GM21619 (cell line): ENCODE measurements at regions not wholly inside any gene's neighbourhood (a gene's known extent, or its start where the extent isn't known, plus 50 kb on each side); places are given as distances from the start of the nearest gene placed in this dataset.
"Not testable (repeated sequence)": the region's sequence is repeated elsewhere in the genome, so short reads cannot be mapped to it uniquely, and the experiment has no call there.

Experiments used
- ATAC-seq: cut with Tn5 transposase; IDR thresholded peaks from one replicate; pipeline ENCODE4 v1.9.1; 2021; ENCODE audit not compliant: unreplicated experiment

- no peak for ATAC-seq
These were observed 92.8 kb upstream of the MLN start for GRCh38 chr6:33896391-33897188.

GRCh38 chr6:33895988-33896387, 92.2 kb upstream of the MLN start:
- ATAC-seq: no peak

DNA sequence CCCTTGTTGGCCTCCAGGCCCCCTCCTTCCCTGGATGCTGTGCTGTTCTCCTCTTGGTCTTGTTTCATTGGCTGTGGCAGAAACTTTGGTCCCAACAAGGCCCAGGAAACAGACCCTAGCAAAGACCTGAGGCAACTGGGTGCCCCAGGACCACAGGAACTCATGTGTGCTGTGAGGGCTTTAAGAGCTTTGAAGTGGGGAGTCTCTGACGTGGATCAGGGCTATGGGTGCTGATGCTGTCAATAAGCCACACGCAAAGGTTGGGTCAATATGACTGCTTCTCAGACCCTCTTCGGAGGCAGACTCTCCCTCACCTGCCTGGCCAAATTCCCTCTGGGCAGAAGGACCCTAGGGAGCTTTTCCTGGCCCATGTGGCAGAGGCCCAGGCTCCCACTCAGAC, 91.5 kb upstream of the MLN start:
- no peak for ATAC-seq

- ATAC-seq: no peak
These were observed 90.6 kb upstream of the MLN start for GRCh38 chr6:33894438-33894837.

GRCh38 chr6:33892581-33893346, 89.0 kb upstream of the MLN start:
- no peak for ATAC-seq

- no peak for ATAC-seq
These were observed 84.9 kb upstream of the MLN start for GRCh38 chr6:33888664-33889200.

- no peak for ATAC-seq
These were observed 84.4 kb upstream of the MLN start for GRCh38 chr6:33888183-33888582.

DNA sequence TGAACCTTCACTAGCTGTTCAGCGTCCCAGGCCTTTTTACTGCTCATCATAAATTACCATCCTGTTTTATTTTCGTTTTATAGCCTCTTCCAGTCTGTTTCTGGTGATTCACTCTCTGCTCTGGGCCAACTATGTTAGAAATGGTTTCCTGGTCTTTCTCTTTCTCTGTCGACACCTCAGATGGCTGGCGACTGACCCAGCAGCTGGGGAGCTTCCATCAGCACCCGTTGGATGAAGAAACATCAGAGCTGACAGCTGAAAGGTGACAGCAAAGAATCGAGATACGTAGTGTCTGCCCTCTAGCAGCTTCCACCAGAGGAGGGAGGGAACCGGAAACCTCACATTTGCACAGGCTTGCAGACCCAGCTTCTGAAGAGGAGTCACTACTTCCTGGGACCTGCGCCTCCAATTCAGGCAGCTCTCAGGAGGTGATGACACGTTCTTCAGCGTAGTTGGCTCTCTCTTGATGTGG, 82.9 kb upstream of the MLN start:
- no peak for ATAC-seq

- ATAC-seq: no peak
These were observed 81.6 kb upstream of the MLN start for GRCh38 chr6:33885132-33886057.

DNA sequence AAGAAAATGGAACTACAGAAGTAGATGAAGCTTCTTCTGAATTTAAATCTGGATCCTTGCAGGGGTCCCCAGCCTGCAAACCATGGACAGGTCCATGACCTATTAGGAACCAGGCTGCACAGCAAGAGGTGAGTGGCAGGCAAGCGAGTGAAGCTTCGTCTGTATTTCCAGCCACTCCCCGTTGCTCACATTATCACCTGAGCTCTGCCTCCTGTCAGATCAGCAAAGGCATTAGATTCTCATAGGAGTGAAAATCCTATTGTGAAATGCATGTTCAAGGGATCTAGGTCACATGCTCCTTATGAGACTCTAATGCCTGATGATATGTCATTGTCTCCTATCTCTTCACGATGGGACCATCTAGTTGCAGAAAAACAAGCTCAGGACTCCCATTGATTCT, 79.8 kb upstream of the MLN start:
- ATAC-seq: not testable (repeated sequence)

DNA sequence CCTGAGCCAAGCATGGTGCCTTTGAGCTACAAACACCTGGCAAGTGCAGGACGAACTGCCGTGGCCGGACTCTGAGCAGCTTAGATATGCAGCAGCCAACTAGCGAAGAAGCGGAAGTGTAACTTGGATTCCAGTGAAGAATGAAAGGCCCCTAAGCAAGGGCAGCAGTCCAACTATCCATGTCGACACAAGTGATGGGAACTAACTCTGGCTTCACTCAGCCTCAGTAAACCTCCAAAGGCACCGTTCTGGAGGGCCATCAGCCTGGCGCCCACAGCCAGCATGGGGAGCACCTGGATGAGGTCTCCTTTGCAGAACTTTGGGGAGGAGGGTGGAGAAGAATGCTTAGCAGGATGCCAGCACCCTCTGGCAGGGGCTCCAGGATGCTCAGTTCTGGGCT, 78.4 kb upstream of the MLN start:
- no peak for ATAC-seq

GRCh38 chr6:33880766-33881165, 77.0 kb upstream of the MLN start:
- ATAC-seq: no peak

DNA sequence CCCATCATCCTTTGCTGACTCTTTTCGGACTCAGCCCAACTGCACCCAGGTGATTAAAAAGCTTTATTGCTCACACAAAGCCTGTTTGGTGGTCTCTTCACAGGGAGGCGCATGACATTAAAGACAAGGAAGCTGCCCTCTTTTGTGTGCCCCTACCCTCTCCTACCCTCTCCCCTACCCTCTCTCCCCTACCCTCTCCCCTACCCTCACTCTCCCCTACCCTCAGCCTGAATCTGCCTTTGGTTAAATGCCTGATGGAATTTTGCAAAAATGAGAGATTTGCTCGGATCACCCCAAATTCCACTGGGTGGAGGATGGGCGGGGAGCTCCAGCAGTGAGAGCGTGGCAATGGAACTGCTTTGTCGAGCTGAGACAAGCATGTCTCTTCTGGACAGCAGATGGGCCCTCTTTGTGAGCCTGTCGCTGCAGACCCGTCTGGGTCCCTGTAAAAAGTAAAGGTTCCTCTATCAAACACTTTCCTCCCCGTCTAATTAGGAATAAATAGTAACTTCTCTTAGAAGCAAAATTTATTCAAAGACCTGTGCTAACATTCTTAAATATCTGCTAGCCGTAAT, 76.4 kb upstream of the MLN start:
- no peak for ATAC-seq

DNA sequence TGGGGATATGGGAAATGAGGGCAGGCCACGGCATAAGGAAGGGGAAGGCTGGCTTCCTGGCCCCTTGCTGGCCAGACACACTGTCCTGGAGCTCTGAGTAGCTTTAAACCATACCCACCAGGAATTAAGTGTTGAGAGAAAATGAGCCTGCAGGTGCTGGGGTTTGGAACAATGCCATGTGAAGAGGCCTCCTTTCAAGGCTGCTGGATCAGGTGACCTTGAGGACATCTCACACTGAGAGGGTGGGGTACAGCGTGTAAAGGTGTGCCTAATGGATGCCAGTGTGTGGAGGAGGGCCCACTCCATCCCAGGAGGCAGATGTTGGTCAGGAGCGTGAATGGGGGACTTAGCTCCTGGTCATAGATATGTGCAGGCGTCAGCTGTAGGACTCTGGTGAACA, 74.8 kb upstream of the MLN start:
- ATAC-seq: no peak

GRCh38 chr6:33877982-33878535, 74.3 kb upstream of the MLN start:
- no peak for ATAC-seq

GRCh38 chr6:33875696-33876095, 71.9 kb upstream of the MLN start:
- no peak for ATAC-seq

GRCh38 chr6:33875141-33875581, 71.4 kb upstream of the MLN start:
- no peak for ATAC-seq

DNA sequence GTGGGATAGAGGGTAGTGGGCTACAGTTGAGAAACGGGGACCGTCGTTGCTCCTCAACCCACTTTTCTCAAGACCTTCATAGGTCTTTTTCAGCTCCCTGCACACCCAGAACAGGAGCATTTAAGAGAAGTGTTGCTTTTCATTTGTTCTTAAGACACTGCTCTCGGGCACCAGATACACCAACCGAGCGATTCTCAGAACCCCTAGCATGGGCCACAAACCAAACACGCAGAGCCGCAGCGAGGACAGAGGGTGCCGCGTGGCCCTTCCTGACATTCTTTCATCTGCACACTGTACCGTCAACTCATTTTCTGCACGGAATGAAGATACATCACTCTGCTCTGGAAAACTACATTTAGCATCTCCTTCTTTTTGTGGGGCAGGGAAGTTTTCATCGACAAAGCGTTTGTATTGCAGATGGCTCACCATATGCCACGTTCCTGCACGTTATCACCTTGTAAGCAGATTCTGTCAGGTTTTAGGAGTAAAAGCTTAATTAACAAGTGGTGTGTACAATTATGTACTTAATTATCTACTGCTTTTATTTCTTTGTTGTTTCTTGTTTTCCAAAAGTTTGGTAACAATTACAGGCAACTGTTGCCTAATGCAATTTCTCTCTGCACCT, 70.4 kb upstream of the MLN start:
- no peak for ATAC-seq

DNA sequence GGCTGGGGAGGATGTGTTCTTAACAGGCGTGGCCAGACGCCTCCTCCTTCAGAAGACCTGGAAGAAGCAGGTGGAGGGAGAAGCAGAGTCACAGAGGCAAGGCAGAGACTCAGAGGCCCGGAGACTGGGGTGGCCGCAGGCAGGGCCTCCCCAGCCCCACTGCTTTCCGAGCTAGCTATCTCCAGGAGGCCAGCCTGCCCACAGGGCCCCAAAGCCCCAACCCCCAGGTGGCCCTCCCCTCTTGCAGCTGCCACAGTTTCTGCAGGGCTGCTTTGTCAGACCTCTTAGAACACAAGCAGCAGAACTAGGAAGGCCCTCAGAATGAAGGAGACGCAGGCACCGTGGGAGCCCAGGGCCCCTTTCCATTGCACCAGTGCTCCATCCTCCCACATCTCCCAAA, 69.0 kb upstream of the MLN start:
- ATAC-seq: no peak
